Loucy (cell line): ENCODE measurements at regions not wholly inside any gene's neighbourhood (a gene's known extent, or its start where the extent isn't known, plus 50 kb on each side); places are given as distances from the start of the nearest gene placed in this dataset.

Experiments
- H2AFZ ChIP-seq: fragments of 200-600 bp; sonication (generic); 2 replicates; pipeline ENCODE4 v1.6.0; 2016; ENCODE audit warnings: antibody characterized with exemption, mild to moderate bottlenecking, low read length, moderate library complexity
- H3F3A ChIP-seq: fragments of 200-600 bp; 2 replicates; pipeline ENCODE4 v1.6.0; 2016; ENCODE audit warnings: antibody characterized with exemption, low read depth, mild to moderate bottlenecking
- H3K27me3 ChIP-seq: fragments of 200-600 bp; sonication (generic); 2 replicates; pipeline ENCODE4 v1.6.1; 2014; ENCODE audit warnings: low read length, mild to moderate bottlenecking; ENCODE audit not compliant: insufficient read depth, poor library complexity, severe bottlenecking
- H3K36me3 ChIP-seq: fragments of 200-600 bp; sonication (generic); 2 replicates; pipeline ENCODE4 v1.6.1; 2016; ENCODE audit warnings: low read length; ENCODE audit not compliant: insufficient read depth
- H3K4me1 ChIP-seq: fragments of 200-600 bp; sonication (generic); 2 replicates; pipeline ENCODE4 v1.5.1; 2014; ENCODE audit warnings: low read length, mild to moderate bottlenecking; ENCODE audit not compliant: insufficient read depth, poor library complexity, severe bottlenecking
- H3K4me2 ChIP-seq: fragments of 200-600 bp; sonication (generic); 2 replicates; pipeline ENCODE4 v1.6.0; 2014; ENCODE audit warnings: antibody characterized with exemption, low read length, low read depth, mild to moderate bottlenecking; ENCODE audit not compliant: poor library complexity, severe bottlenecking
- H3K4me3 ChIP-seq: fragments of 200-600 bp; sonication (generic); 2 replicates; pipeline ENCODE4 v1.5.1; 2014; ENCODE audit warnings: low read length, mild to moderate bottlenecking, mixed read lengths; ENCODE audit not compliant: poor library complexity, severe bottlenecking
- H3K79me2 ChIP-seq: fragments of 200-600 bp; sonication (generic); 2 replicates; pipeline ENCODE4 v1.6.1; 2014; ENCODE audit warnings: low read length; ENCODE audit not compliant: insufficient read depth
- H3K9ac ChIP-seq: fragments of 200-600 bp; sonication (generic); 2 replicates; pipeline ENCODE4 v1.6.0; 2014; ENCODE audit warnings: mild to moderate bottlenecking, low read depth, low read length, moderate library complexity; ENCODE audit not compliant: poor library complexity, severe bottlenecking
- H3K9me2 ChIP-seq: fragments of 200-600 bp; sonication (generic); replicated peaks from 2 replicates; pipeline ENCODE4 v1.6.1; 2016; ENCODE audit warnings: low read depth, low read length, mixed read lengths
- H3K9me3 ChIP-seq: fragments of 200-600 bp; sonication (generic); 2 replicates; pipeline ENCODE4 v1.6.1; 2014; ENCODE audit warnings: mild to moderate bottlenecking, antibody characterized with exemption, low read length, low read depth; ENCODE audit not compliant: insufficient read depth
- H4K20me1 ChIP-seq: fragments of 200-600 bp; sonication (generic); 2 replicates; pipeline ENCODE4 v1.6.0; 2014; ENCODE audit warnings: antibody characterized with exemption, low read length, mild to moderate bottlenecking; ENCODE audit not compliant: insufficient read depth, poor library complexity, severe bottlenecking
- CTCF ChIP-seq: fragments of 200-600 bp; sonication (generic); conservative IDR thresholded peaks from 2 replicates; pipeline ENCODE4 v1.5.1; 2014; ENCODE audit warnings: mild to moderate bottlenecking, antibody characterized with exemption, low read length
- EZH2phosphoT487 ChIP-seq: fragments of 200-600 bp; IDR thresholded peaks from 2 replicates; pipeline ENCODE4 v1.6.1; 2018; ENCODE audit warnings: antibody characterized with exemption, mild to moderate bottlenecking, moderate library complexity, borderline replicate concordance

- Histone ChIP-seq H3K9ac (no peak overlapping the region), H3K9me2 (no peaks in the 10 kb centered on the region), H2AFZ (no peak overlapping the region), H3K4me3 (no peak overlapping the region), H3K4me1 (no peaks in the 10 kb centered on the region), H3K4me2 (no peak overlapping the region), H3K27me3 (no peaks in the 10 kb centered on the region), H4K20me1 (no peaks in the 10 kb centered on the region), H3K9me3 (no peaks in the 10 kb centered on the region), H3F3A (no peaks in the 10 kb centered on the region), H3K79me2 (no peaks in the 10 kb centered on the region), H3K36me3 (no peaks in the 10 kb centered on the region)
- no peak for TF ChIP-seq CTCF
- no peak for TF ChIP-seq EZH2phosphoT487
Observed at GRCh38 chr10:120271696-120272095, 185.3 kb upstream of the PLPP4 start.

- Histone ChIP-seq H3K4me1 (no peaks in the 10 kb centered on the region), H3K79me2 (no peaks in the 10 kb centered on the region), H3K4me3 (no peak overlapping the region), H3K9me3 (no peaks in the 10 kb centered on the region), H2AFZ (no peak overlapping the region), H3K36me3 (no peaks in the 10 kb centered on the region), H3F3A (no peaks in the 10 kb centered on the region), H4K20me1 (no peaks in the 10 kb centered on the region), H3K9ac (no peak overlapping the region), H3K27me3 (no peaks in the 10 kb centered on the region), H3K9me2 (no peaks in the 10 kb centered on the region), H3K4me2 (no peak overlapping the region)
- TF ChIP-seq EZH2phosphoT487 (no peak), CTCF (no peak)
Observed at GRCh38 chr10:120272350-120272749, 184.7 kb upstream of the PLPP4 start.

- no peak overlapping the region for H3K4me2 ChIP-seq
Observed at GRCh38 chr10:120278069-120278468, 179.0 kb upstream of the PLPP4 start.

More at GRCh38 chr10:120278069-120278468, 179.0 kb upstream of the PLPP4 start:
- Histone ChIP-seq H3K79me2 (no peaks in the 10 kb centered on the region), H3K4me3 (no peak overlapping the region), H3K9me3 (no peaks in the 10 kb centered on the region), H3K36me3 (no peaks in the 10 kb centered on the region), H3K9me2 (no peaks in the 10 kb centered on the region), H3F3A (no peaks in the 10 kb centered on the region), H4K20me1 (no peaks in the 10 kb centered on the region), H3K4me1 (no peaks in the 10 kb centered on the region), H3K9ac (no peak overlapping the region), H2AFZ (no peak overlapping the region), H3K27me3 (no peaks in the 10 kb centered on the region)
- TF ChIP-seq CTCF (no peak), EZH2phosphoT487 (no peak)
